Activated T-cell treated with anti-CD3 and anti-CD28 coated beads, Interleukin-2, amount 50 U/mL, for 4 hours (primary cell): ENCODE measurements at regions not wholly inside any gene's neighbourhood (a gene's known extent, or its start where the extent isn't known, plus 50 kb on each side); places are given as distances from the start of the nearest gene placed in this dataset.
"Not testable (repeated sequence)": the region's sequence is repeated elsewhere in the genome, so short reads cannot be mapped to it uniquely, and the experiment has no call there.

Experiments
- ATAC-seq, 2 donors: fragments of 200-7000 bp; cut with Tn5 transposase; one replicate each; pipeline ENCODE4 v1.10.0; 2021
- DNase-seq: peaks from one replicate; pipeline ENCODE4 v3.0.0-alpha.2; 2020
- H3K27me3 Mint-ChIP-seq: one replicate; pipeline ENCODE4 v1.8.0; 2021; ENCODE audit warnings: low read depth, mixed read lengths
- H3K36me3 Mint-ChIP-seq: one replicate; pipeline ENCODE4 v1.8.0; 2022; ENCODE audit warnings: mixed read lengths; ENCODE audit not compliant: insufficient read depth
- H3K4me1 Mint-ChIP-seq: one replicate; pipeline ENCODE4 v1.8.0; 2021; ENCODE audit warnings: low read depth, mixed read lengths
- H3K4me3 Mint-ChIP-seq: one replicate; pipeline ENCODE4 v1.8.0; 2021; ENCODE audit warnings: mild to moderate bottlenecking, moderate library complexity, mixed read lengths
- H3K9me3 Mint-ChIP-seq: one replicate; pipeline ENCODE4 v1.8.0; 2021; ENCODE audit warnings: mixed read lengths

GRCh38 chr10:81216949-81217348, 658.0 kb upstream of the NRG3 start:
- DNase-seq (no peak), ATAC-seq (no peak)
- no peaks in the 10 kb centered on the region for H3K9me3 Mint-ChIP-seq
- no peaks in the 10 kb centered on the region for H3K36me3 Mint-ChIP-seq
- no peaks in the 10 kb centered on the region for H3K4me1 Mint-ChIP-seq
- H3K4me3 Mint-ChIP-seq, result no peak overlapping the region
- H3K27me3 Mint-ChIP-seq, result no peaks in the 10 kb centered on the region

GRCh38 chr10:81218307-81218706, 656.7 kb upstream of the NRG3 start:
- DNase-seq, result no peak
- ATAC-seq, result no peak
- Mint-ChIP-seq H3K36me3 (no peaks in the 10 kb centered on the region), H3K4me3 (no peak overlapping the region), H3K9me3 (no peaks in the 10 kb centered on the region), H3K27me3 (no peaks in the 10 kb centered on the region), H3K4me1 (no peaks in the 10 kb centered on the region)

- ATAC-seq (no peak), DNase-seq (no peak)
- Mint-ChIP-seq H3K36me3 (no peaks in the 10 kb centered on the region), H3K9me3 (no peaks in the 10 kb centered on the region), H3K27me3 (no peaks in the 10 kb centered on the region), H3K4me1 (no peaks in the 10 kb centered on the region), H3K4me3 (no peak overlapping the region)
These were observed 655.2 kb upstream of the NRG3 start for GRCh38 chr10:81219758-81220157.

GRCh38 chr10:81248886-81249285, 626.1 kb upstream of the NRG3 start:
- Mint-ChIP-seq H3K4me1 (no peaks in the 10 kb centered on the region), H3K27me3 (no peaks in the 10 kb centered on the region), H3K4me3 (no peak overlapping the region), H3K9me3 (no peaks in the 10 kb centered on the region), H3K36me3 (no peaks in the 10 kb centered on the region)
- ATAC-seq (no peak), DNase-seq (no peak)

- Mint-ChIP-seq H3K4me3 (no peak overlapping the region), H3K9me3 (no peaks in the 10 kb centered on the region), H3K4me1 (no peaks in the 10 kb centered on the region), H3K36me3 (no peaks in the 10 kb centered on the region), H3K27me3 (no peaks in the 10 kb centered on the region)
- DNase-seq (no peak), ATAC-seq (no peak)
These were observed 623.4 kb upstream of the NRG3 start for GRCh38 chr10:81251457-81252115.

- not testable (repeated sequence) for H3K4me3 Mint-ChIP-seq, H3K36me3 Mint-ChIP-seq, ATAC-seq, H3K9me3 Mint-ChIP-seq, H3K27me3 Mint-ChIP-seq, DNase-seq, H3K4me1 Mint-ChIP-seq
These were observed 610.0 kb upstream of the NRG3 start for GRCh38 chr10:81264991-81265390.

GRCh38 chr10:81270051-81270450, 604.9 kb upstream of the NRG3 start:
- H3K36me3 Mint-ChIP-seq, result no peaks in the 10 kb centered on the region
- H3K4me1 Mint-ChIP-seq, result no peaks in the 10 kb centered on the region
- no peaks in the 10 kb centered on the region for H3K27me3 Mint-ChIP-seq
- ATAC-seq (no peak), DNase-seq (no peak)
- H3K4me3 Mint-ChIP-seq, result no peak overlapping the region
- peaks cover 5% of the 10 kb centered on the region for H3K9me3 Mint-ChIP-seq

- Mint-ChIP-seq H3K36me3 (no peaks in the 10 kb centered on the region), H3K27me3 (no peaks in the 10 kb centered on the region), H3K4me1 (no peaks in the 10 kb centered on the region), H3K9me3 (peaks cover 13% of the 10 kb centered on the region), H3K4me3 (no peak overlapping the region)
- no peak for DNase-seq
- ATAC-seq, result no peak
These were observed 594.2 kb upstream of the NRG3 start for GRCh38 chr10:81280497-81281479.

GRCh38 chr10:81288544-81288943, 586.5 kb upstream of the NRG3 start:
- DNase-seq (no peak), ATAC-seq (no peak)
- no peaks in the 10 kb centered on the region for H3K4me1 Mint-ChIP-seq
- H3K36me3 Mint-ChIP-seq, result no peaks in the 10 kb centered on the region
- no peaks in the 10 kb centered on the region for H3K27me3 Mint-ChIP-seq
- H3K9me3 Mint-ChIP-seq, result peaks cover 8% of the 10 kb centered on the region
- H3K4me3 Mint-ChIP-seq, result no peak overlapping the region

- peaks cover 6% of the 10 kb centered on the region for H3K9me3 Mint-ChIP-seq
- H3K27me3 Mint-ChIP-seq, result no peaks in the 10 kb centered on the region
- H3K36me3 Mint-ChIP-seq, result no peaks in the 10 kb centered on the region
- no peak overlapping the region for H3K4me3 Mint-ChIP-seq
- ATAC-seq (no peak), DNase-seq (no peak)
- H3K4me1 Mint-ChIP-seq, result no peaks in the 10 kb centered on the region
These were observed 577.7 kb upstream of the NRG3 start for GRCh38 chr10:81297292-81297691.

GRCh38 chr10:81303656-81304055, 571.3 kb upstream of the NRG3 start:
- no peak for DNase-seq
- Mint-ChIP-seq H3K27me3 (no peaks in the 10 kb centered on the region), H3K9me3 (peaks cover 13% of the 10 kb centered on the region), H3K36me3 (no peaks in the 10 kb centered on the region), H3K4me1 (no peaks in the 10 kb centered on the region), H3K4me3 (no peak overlapping the region)
- no peak for ATAC-seq

GRCh38 chr10:81306971-81307782, 567.8 kb upstream of the NRG3 start:
- no peak for DNase-seq
- Mint-ChIP-seq H3K36me3 (no peaks in the 10 kb centered on the region), H3K27me3 (no peaks in the 10 kb centered on the region), H3K4me3 (no peak overlapping the region), H3K4me1 (no peaks in the 10 kb centered on the region), H3K9me3 (peaks cover 11% of the 10 kb centered on the region)
- no peak for ATAC-seq

- no peak overlapping the region for H3K4me3 Mint-ChIP-seq
- H3K27me3 Mint-ChIP-seq, result no peaks in the 10 kb centered on the region
- DNase-seq (no peak), ATAC-seq (no peak)
- H3K4me1 Mint-ChIP-seq, result no peaks in the 10 kb centered on the region
- peaks cover 8% of the 10 kb centered on the region for H3K9me3 Mint-ChIP-seq
- no peaks in the 10 kb centered on the region for H3K36me3 Mint-ChIP-seq
These were observed 565.9 kb upstream of the NRG3 start for GRCh38 chr10:81309041-81309552.

GRCh38 chr10:81314471-81314870, 560.5 kb upstream of the NRG3 start:
- H3K9me3 Mint-ChIP-seq, result peaks cover 8% of the 10 kb centered on the region
- no peak overlapping the region for H3K4me3 Mint-ChIP-seq
- no peaks in the 10 kb centered on the region for H3K27me3 Mint-ChIP-seq
- no peaks in the 10 kb centered on the region for H3K36me3 Mint-ChIP-seq
- DNase-seq (no peak), ATAC-seq (no peak)
- H3K4me1 Mint-ChIP-seq, result no peaks in the 10 kb centered on the region
